Lung microvascular endothelial cell (primary cell): ENCODE measurements at regions not wholly inside any gene's neighbourhood (a gene's known extent, or its start where the extent isn't known, plus 50 kb on each side); places are given as distances from the start of the nearest gene placed in this dataset.

Experiments
- DNase-seq, 2 donors: peaks; one replicate each; pipeline versions ENCODE4 v3.0.0 to v3.0.0-alpha.2; 2010; ENCODE audit warnings: low read depth in 2 of 2

- DNase-seq, result no peak
These were observed 91.2 kb upstream of the CPEB4 start for GRCh38 chr5:173796721-173797495.

GRCh38 chr5:173798127-173798810 lies 89.9 kb upstream of the CPEB4 start:
- DNase-seq, result no peak

- no peak for DNase-seq
These were observed 87.8 kb upstream of the CPEB4 start for GRCh38 chr5:173800340-173800739.

GRCh38 chr5:173801006-173801405 lies 87.1 kb upstream of the CPEB4 start:
- no peak for DNase-seq

GRCh38 chr5:173802670-173803165 lies 85.4 kb upstream of the CPEB4 start:
- peak in 1 of 2 donors; percentile 31 for DNase-seq

- no peak for DNase-seq
These were observed 83.6 kb upstream of the CPEB4 start for GRCh38 chr5:173804579-173804978.

GRCh38 chr5:173806270-173807035 lies 81.7 kb upstream of the CPEB4 start:
- no peak for DNase-seq

- no peak for DNase-seq
These were observed 80.9 kb upstream of the CPEB4 start for GRCh38 chr5:173807181-173807655.

GRCh38 chr5:173808079-173808808 lies 79.9 kb upstream of the CPEB4 start:
- DNase-seq, result no peak

GRCh38 chr5:173809014-173809413 lies 79.1 kb upstream of the CPEB4 start:
- no peak for DNase-seq

GRCh38 chr5:173812811-173813550 lies 75.2 kb upstream of the CPEB4 start:
- peak in 1 of 2 donors; percentile 16 for DNase-seq

GRCh38 chr5:173814053-173814452 lies 74.1 kb upstream of the CPEB4 start:
- DNase-seq, result no peak

GRCh38 chr5:173815571-173815970 lies 72.6 kb upstream of the CPEB4 start:
- no peak for DNase-seq

- DNase-seq, result no peak
These were observed 71.4 kb upstream of the CPEB4 start for GRCh38 chr5:173816728-173817127.

GRCh38 chr5:173817561-173817960 lies 70.6 kb upstream of the CPEB4 start:
- DNase-seq, result no peak

- DNase-seq, result no peak
These were observed 68.6 kb upstream of the CPEB4 start for GRCh38 chr5:173819521-173819920.

GRCh38 chr5:173823274-173823644 lies 64.9 kb upstream of the CPEB4 start:
- DNase-seq, result no peak

- DNase-seq, result peak in 1 of 2 donors; percentile 50
These were observed 64.2 kb upstream of the CPEB4 start for GRCh38 chr5:173823721-173824567.

GRCh38 chr5:173825215-173825865 lies 62.8 kb upstream of the CPEB4 start:
- no peak for DNase-seq
